ENCODE measurements at regions not wholly inside any gene's neighbourhood (a gene's known extent, or its start where the extent isn't known, plus 50 kb on each side); places are given as distances from the start of the nearest gene placed in this dataset.

DNA sequence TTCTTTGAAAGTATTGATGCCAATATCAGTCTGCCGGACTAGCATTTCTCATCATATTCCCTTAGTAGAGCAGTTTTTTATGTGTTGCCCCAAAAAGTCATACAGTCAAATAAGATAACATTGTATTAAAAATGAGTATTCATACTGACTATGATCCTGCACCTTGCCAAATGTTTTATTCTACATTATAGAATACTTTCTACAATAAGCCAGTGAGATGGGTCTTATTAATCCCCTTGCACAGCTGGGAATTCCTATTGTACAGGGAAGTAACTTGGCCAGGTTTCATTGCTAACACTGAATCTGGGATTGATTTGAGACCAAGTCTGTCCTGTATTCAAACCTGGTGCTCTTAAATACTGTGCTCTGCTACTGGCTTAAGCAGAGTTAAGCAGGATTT, 114.0 kb downstream of the KCTD12 start:
- no peak for TF ChIP-seq EZH2 (IDR thresholded peaks at IDR 0.05; ENCODE audit: borderline replicate concordance, low read depth, low read length, poor library complexity, severe bottlenecking)
- TF ChIP-seq, protein P1, sequence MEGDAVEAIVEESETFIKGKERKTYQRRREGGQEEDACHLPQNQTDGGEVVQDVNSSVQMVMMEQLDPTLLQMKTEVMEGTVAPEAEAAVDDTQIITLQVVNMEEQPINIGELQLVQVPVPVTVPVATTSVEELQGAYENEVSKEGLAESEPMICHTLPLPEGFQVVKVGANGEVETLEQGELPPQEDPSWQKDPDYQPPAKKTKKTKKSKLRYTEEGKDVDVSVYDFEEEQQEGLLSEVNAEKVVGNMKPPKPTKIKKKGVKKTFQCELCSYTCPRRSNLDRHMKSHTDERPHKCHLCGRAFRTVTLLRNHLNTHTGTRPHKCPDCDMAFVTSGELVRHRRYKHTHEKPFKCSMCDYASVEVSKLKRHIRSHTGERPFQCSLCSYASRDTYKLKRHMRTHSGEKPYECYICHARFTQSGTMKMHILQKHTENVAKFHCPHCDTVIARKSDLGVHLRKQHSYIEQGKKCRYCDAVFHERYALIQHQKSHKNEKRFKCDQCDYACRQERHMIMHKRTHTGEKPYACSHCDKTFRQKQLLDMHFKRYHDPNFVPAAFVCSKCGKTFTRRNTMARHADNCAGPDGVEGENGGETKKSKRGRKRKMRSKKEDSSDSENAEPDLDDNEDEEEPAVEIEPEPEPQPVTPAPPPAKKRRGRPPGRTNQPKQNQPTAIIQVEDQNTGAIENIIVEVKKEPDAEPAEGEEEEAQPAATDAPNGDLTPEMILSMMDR (conservative IDR thresholded peaks at IDR 0.05; ENCODE audit: low read depth, low read length): no peak

All from A673 (cell line).